HEK293 (cell line): ENCODE measurements at regions not wholly inside any gene's neighbourhood (a gene's known extent, or its start where the extent isn't known, plus 50 kb on each side); places are given as distances from the start of the nearest gene placed in this dataset.

Source experiments
- AEBP2 ChIP-seq: fragments of 450-650 bp; formaldehyde crosslinking; IDR thresholded peaks from 2 replicates; pipeline ENCODE4 v1.5.1; 2016; ENCODE audit warnings: missing biosample characterization, missing genetic modification characterization, borderline replicate concordance
- CTCF ChIP-seq: fragments of 450-650 bp; formaldehyde crosslinking; IDR thresholded peaks from 2 replicates; pipeline ENCODE4 v1.5.1; 2016; ENCODE audit warnings: missing biosample characterization, missing genetic modification characterization
- ZBTB11 ChIP-seq: fragments of 450-650 bp; formaldehyde crosslinking; conservative IDR thresholded peaks from 2 replicates; pipeline ENCODE4 v1.5.1; 2016; ENCODE audit warnings: low read depth, missing biosample characterization, missing genetic modification characterization
- ZBTB20 ChIP-seq: fragments of 450-650 bp; formaldehyde crosslinking; IDR thresholded peaks from 2 replicates; pipeline ENCODE4 v1.5.1; 2016; ENCODE audit warnings: missing biosample characterization, missing genetic modification characterization
- ZEB2 ChIP-seq: fragments of 450-650 bp; formaldehyde crosslinking; IDR thresholded peaks from 2 replicates; pipeline ENCODE4 v1.5.1; 2016; ENCODE audit warnings: missing biosample characterization, missing genetic modification characterization
- ZNF558 ChIP-seq: fragments of 450-650 bp; formaldehyde crosslinking; IDR thresholded peaks from 2 replicates; pipeline ENCODE4 v1.5.1; 2016; ENCODE audit warnings: missing biosample characterization, missing genetic modification characterization
- ZNF658 ChIP-seq: fragments of 450-650 bp; formaldehyde crosslinking; IDR thresholded peaks from 2 replicates; pipeline ENCODE4; 2016; ENCODE audit warnings: missing biosample characterization, missing genetic modification characterization
- ZSCAN16 ChIP-seq: fragments of 450-650 bp; formaldehyde crosslinking; IDR thresholded peaks from 2 replicates; pipeline ENCODE4 v1.5.1; 2016; ENCODE audit warnings: missing biosample characterization, missing genetic modification characterization
- TF ChIP-seq, protein P1 (sequence below): fragments of 450-650 bp; formaldehyde crosslinking; IDR thresholded peaks from 2 replicates; pipeline ENCODE4 v1.5.1; 2016; ENCODE audit warnings: missing biosample characterization, missing genetic modification characterization

GRCh38 chr16:74230126-74230525 lies 66.5 kb upstream of the PSMD7 start:
- TF ChIP-seq ZNF658 (no peak), ZSCAN16 (tag by site-specific recombination) (no peak), CTCF (tag by site-specific recombination) (no peak), ZEB2 (tag by site-specific recombination) (no peak), ZBTB20 (tag by site-specific recombination) (no peak), ZBTB11 (no peak), AEBP2 (tag by site-specific recombination) (no peak), ZNF558 (tag by site-specific recombination) (no peak)
- TF ChIP-seq, protein P1, sequence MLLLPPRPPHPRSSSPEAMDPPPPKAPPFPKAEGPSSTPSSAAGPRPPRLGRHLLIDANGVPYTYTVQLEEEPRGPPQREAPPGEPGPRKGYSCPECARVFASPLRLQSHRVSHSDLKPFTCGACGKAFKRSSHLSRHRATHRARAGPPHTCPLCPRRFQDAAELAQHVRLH (tag by site-specific recombination), result no peak
